ENCODE measurements at regions not wholly inside any gene's neighbourhood (a gene's known extent, or its start where the extent isn't known, plus 50 kb on each side); places are given as distances from the start of the nearest gene placed in this dataset.

- TF ChIP-seq CTCF (IDR thresholded peaks at IDR 0.05) (no peak), POLR2A (IDR thresholded peaks at IDR 0.05) (no peak)
Observed at GRCh38 chr12:46574847-46575246, 202.3 kb upstream of the SLC38A2 start.

Measured in heart left ventricle (tissue), 13 donors.